K562 (cell line): ENCODE measurements at regions not wholly inside any gene's neighbourhood (a gene's known extent, or its start where the extent isn't known, plus 50 kb on each side); places are given as distances from the start of the nearest gene placed in this dataset.

Experiments
- CREM ChIP-seq: IDR thresholded peaks from 2 replicates; pipeline ENCODE4 v1.6.1; 2014; ENCODE audit warnings: antibody characterized with exemption, low read depth
- ELF2 ChIP-seq: fragments of 250-450 bp; sonication (Bioruptor Pico); IDR thresholded peaks from 2 replicates; pipeline ENCODE4 v1.5.0; 2021; ENCODE audit warnings: mild to moderate bottlenecking
- HNRNPLL ChIP-seq: fragments of 200-400 bp; formaldehyde crosslinking; IDR thresholded peaks from 2 replicates; pipeline ENCODE4 v1.6.1; 2017; ENCODE audit warnings: low read length, low read depth, mild to moderate bottlenecking; ENCODE audit not compliant: poor library complexity, severe bottlenecking
- ID3 ChIP-seq, 2 experiments: fragments of 250-450 bp in 1 of 2; fragments of 450-650 bp in 1 of 2; sonication (Bioruptor Pico) in 1 of 2; IDR thresholded peaks; 2 replicates each; pipeline versions ENCODE4 v1.6.1 to v1.8.0; 2016 to 2021; ENCODE audit warnings: mild to moderate bottlenecking in 2 of 2, moderate library complexity in 2 of 2, missing compliant biosample characterization in 1 of 2, missing genetic modification characterization in 1 of 2
- MXI1 ChIP-seq: IDR thresholded peaks from 2 replicates; pipeline ENCODE4 v1.6.1; 2011; ENCODE audit warnings: low read depth, mild to moderate bottlenecking, improper control_type of control experiment, low read length
- SRSF9 ChIP-seq: fragments of 200-400 bp; formaldehyde crosslinking; IDR thresholded peaks from 2 replicates; pipeline ENCODE4 v1.6.1; 2017; ENCODE audit warnings: low read depth, low read length, borderline replicate concordance
- ZNF592 ChIP-seq: fragments of 450-650 bp; IDR thresholded peaks from 2 replicates; pipeline ENCODE4 v1.6.1; 2017; ENCODE audit warnings: antibody characterized with exemption, mild to moderate bottlenecking

- TF ChIP-seq SRSF9 (no peak), HNRNPLL (no peak), ZNF592 (no peak), ELF2 (CRISPR knock-in tag) (no peak), MXI1 (no peak), ID3 (CRISPR knock-in tag; IDR thresholded peaks at IDR 0.05) (no peak), ID3 (tag; IDR thresholded peaks at IDR 0.05) (no peak), CREM (no peak)
- TF ChIP-seq, all 486 proteins: peak for 0
Measured at GRCh38 chr19:29364224-29364726, 151.3 kb upstream of the UQCRFS1 start (continued).
